Activated CD8-positive, alpha-beta memory T cell treated with anti-CD3 and anti-CD28 coated beads, Interleukin-2, amount 50 U/mL, for 24 hours (primary cell): ENCODE measurements at regions not wholly inside any gene's neighbourhood (a gene's known extent, or its start where the extent isn't known, plus 50 kb on each side); places are given as distances from the start of the nearest gene placed in this dataset.

Source experiments
- DNase-seq: peaks from one replicate; pipeline ENCODE4 v3.0.0-alpha.2; 2020; ENCODE audit errors: extremely low read depth

DNA sequence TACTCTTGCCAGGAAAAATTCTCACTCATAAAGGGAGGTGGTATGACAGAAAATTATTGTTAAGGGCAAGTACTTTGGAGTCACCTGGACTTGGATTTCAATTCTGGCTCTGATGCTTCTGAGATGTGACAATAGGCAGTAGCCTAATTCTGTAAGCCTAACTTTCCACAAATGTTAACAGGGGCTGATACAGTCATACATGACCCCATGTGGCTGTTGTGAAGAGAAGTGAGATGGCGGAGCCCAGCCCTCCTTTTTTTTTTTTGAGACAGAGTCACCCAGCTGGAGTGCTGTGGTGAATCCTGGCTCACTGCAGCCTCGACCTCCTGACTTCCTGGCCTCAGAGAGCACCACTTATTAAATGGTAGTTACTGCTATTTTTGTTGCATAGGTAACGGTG is 54.4 kb upstream of the IRF2 start:
- no peak for DNase-seq

DNA sequence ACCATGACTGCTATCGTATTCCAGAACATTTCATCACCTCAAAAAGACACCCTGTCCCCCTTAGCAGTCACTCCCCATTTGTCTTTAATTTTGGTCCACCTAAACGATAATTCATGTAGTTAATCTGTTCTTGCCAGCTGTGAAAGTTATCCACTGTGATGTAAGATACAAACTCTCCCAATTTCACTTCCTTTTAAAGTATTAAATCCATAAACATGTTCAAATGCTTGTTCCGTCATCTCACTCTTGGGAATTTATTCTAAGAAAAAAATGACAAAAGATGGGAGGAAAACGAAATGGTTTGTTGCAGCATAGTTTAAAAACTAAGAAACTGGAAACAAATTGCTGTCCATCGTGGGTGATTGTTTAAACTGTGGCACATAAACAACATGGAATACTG is 53.7 kb upstream of the IRF2 start:
- DNase-seq, result no peak

GRCh38 chr4:184526228-184526627 is 51.9 kb upstream of the IRF2 start:
- DNase-seq, result no peak
